Heart left ventricle (tissue), 16 donors: ENCODE measurements at regions not wholly inside any gene's neighbourhood (a gene's known extent, or its start where the extent isn't known, plus 50 kb on each side); places are given as distances from the start of the nearest gene placed in this dataset.

ENCODE experiments used
- ATAC-seq, 4 donors: fragments of 200-7000 bp; cut with Tn5 transposase; one replicate each; pipeline ENCODE4 v1.9.1; 2020 to 2022; ENCODE audit warnings: moderate library complexity in 4 of 4, mild to moderate bottlenecking in 3 of 4, moderate number of reproducible peaks in 1 of 4
- DNase-seq, 5 donors: peaks; one replicate each; pipeline ENCODE4 v3.0.0-alpha.2; 2020
- H3K27ac ChIP-seq, 12 donors: fragments of 200-600 bp; sonication (generic) in 4 of 12; one replicate each; pipeline versions ENCODE4 v1.5.0 to v1.8.0; 2016 to 2022; ENCODE audit warnings: mild to moderate bottlenecking in 2 of 12
- H3K27me3 ChIP-seq, 9 donors: fragments of 200-600 bp; sonication (generic) in 2 of 9; one replicate each; pipeline versions ENCODE4 v1.5.1 to v1.8.0; 2016 to 2022; ENCODE audit warnings: mild to moderate bottlenecking in 3 of 9
- H3K36me3 ChIP-seq, 9 donors: fragments of 200-600 bp; sonication (generic) in 2 of 9; one replicate each; pipeline versions ENCODE4 v1.5.0 to v1.8.0; 2018 to 2022; ENCODE audit warnings: mild to moderate bottlenecking in 2 of 9
- H3K4me1 ChIP-seq, 12 donors: fragments of 200-600 bp; sonication (generic) in 4 of 12; one replicate each; pipeline versions ENCODE4 v1.5.0 to v1.8.0; 2016 to 2022; ENCODE audit warnings: mild to moderate bottlenecking in 3 of 12
- H3K4me3 ChIP-seq, 12 donors: fragments of 200-600 bp; sonication (generic) in 4 of 12; one replicate each; pipeline versions ENCODE4 v1.5.0 to v1.8.0; 2017 to 2022; ENCODE audit warnings: mild to moderate bottlenecking in 9 of 12, moderate library complexity in 4 of 12
- H3K9me3 ChIP-seq, 12 donors: fragments of 200-600 bp; sonication (generic) in 4 of 12; one replicate each; pipeline versions ENCODE4 v1.5.0 to v1.8.0; 2016 to 2022; ENCODE audit warnings: mild to moderate bottlenecking in 1 of 12
- POLR2A ChIP-seq, 2 donors: fragments of 450-650 bp; IDR thresholded peaks; one replicate each; pipeline ENCODE4 v1.6.1; 2017; ENCODE audit warnings: antibody characterized with exemption in 2 of 2, mild to moderate bottlenecking in 2 of 2, moderate library complexity in 2 of 2
- WGBS, 4 donors: extraction: QIAGEN DNeasy Blood & Tissue Kit in 2 of 4; methylation state at CpG; one replicate each; pipeline versions ENCODE4 v1.1.5 to v1.1.7; 2013 to 2018; 5-methylcytosine and 5-hydroxymethylcytosine counted together
- intact Hi-C, 10 donors: fragments of 100-400 bp; cut with DNase I; formaldehyde crosslinking; loops; one replicate each; pipeline versions ENCODE4 v1.11.1 to v1.14.2; 2022
- TF ChIP-seq, protein P1 (sequence below), 12 donors: fragments of 200-600 bp; sonication (generic) in 4 of 12; IDR thresholded peaks; one replicate each; pipeline versions ENCODE4 v1.5.0 to v1.8.0; 2018 to 2022; ENCODE audit warnings: antibody characterized with exemption in 12 of 12, mild to moderate bottlenecking in 5 of 12
- donor health status: ischemic (EF 13 %, LVEDD 7.1; RV severe dilation, severe dysfunction).
- donor health status: healthy with polysubstance abuse.
- donor health status: DM: no; HTN: yes; CAD: no.
- donor health status: DM: no; HTN: no; CAD: no.
- donor health status: ischemic (EF 25% LVEDD 6.9; RV normal size, moderate dysfunction).
- donor health status: ischemic (EF 25% LVEDD 5.7; RV mildly dilated, moderate dysfunction).
- donor health status: healthy.
- donor health status: DM: yes; HTN: yes; CAD: no.
- donor health status: ischemic (EF 35%, LVEDD 5.7; RV mildly dilated, moderate dysfunction).
- donor health status: nonischemic (EF 11% LVEDD 7.7; RV severe dilation, severe dysfunction).
- donor health status: DM: yes; HTN: yes; CAD: no.
- donor health status: PGD.
- donor health status: ischemic (EF 29% LVEDD 5.4; RV normal size, mild dysfunction).
- donor health status: nonischemic (EF 23%, LVEDD 6.1; RV moderate dilation, normal function).

DNA sequence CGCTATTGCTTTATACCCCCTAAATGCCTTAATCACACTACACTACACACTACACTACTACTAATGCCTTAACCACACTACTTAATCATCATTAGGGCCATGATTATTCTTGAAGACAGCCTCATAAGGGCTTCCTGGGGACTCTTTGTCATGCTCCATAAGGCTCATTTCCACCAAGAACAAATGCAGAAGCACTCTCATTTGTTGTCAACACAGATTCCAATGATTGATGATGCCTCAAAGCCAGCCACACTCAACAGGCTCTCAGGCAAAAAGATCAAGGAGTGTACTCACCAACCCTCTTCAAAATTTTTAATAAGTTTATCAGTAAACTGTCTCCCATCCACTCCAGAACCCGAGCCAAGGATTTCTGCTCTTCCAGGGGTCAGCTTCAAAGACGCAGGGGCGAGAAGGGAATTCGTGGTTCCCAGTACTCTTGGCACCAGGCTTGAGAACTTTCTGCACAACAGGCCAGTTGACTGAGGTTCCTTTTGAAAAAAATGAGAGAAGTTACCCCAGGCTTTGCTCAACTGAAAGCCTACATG is 204.7 kb upstream of the GUCY1A2 start:
- TF ChIP-seq, protein P1, sequence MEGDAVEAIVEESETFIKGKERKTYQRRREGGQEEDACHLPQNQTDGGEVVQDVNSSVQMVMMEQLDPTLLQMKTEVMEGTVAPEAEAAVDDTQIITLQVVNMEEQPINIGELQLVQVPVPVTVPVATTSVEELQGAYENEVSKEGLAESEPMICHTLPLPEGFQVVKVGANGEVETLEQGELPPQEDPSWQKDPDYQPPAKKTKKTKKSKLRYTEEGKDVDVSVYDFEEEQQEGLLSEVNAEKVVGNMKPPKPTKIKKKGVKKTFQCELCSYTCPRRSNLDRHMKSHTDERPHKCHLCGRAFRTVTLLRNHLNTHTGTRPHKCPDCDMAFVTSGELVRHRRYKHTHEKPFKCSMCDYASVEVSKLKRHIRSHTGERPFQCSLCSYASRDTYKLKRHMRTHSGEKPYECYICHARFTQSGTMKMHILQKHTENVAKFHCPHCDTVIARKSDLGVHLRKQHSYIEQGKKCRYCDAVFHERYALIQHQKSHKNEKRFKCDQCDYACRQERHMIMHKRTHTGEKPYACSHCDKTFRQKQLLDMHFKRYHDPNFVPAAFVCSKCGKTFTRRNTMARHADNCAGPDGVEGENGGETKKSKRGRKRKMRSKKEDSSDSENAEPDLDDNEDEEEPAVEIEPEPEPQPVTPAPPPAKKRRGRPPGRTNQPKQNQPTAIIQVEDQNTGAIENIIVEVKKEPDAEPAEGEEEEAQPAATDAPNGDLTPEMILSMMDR (IDR thresholded peaks at IDR 0.05): no peak
- TF ChIP-seq POLR2A (IDR thresholded peaks at IDR 0.05): no peak
- no peaks in the 10 kb centered on the region for H3K36me3 ChIP-seq
- no peaks in the 10 kb centered on the region for H3K27me3 ChIP-seq
- H3K4me3 ChIP-seq: no peak overlapping the region
- H3K4me1 ChIP-seq: no peaks in the 10 kb centered on the region
- ATAC-seq (no peak), DNase-seq (no peak)
- no peaks in the 10 kb centered on the region for H3K9me3 ChIP-seq
- 46 to 65% (median 58%) methylated on average over 5 of the region's 5 CpGs for WGBS, 4 donors
- intact Hi-C loops: no loop called here
- H3K27ac ChIP-seq: no peak overlapping the region

DNA sequence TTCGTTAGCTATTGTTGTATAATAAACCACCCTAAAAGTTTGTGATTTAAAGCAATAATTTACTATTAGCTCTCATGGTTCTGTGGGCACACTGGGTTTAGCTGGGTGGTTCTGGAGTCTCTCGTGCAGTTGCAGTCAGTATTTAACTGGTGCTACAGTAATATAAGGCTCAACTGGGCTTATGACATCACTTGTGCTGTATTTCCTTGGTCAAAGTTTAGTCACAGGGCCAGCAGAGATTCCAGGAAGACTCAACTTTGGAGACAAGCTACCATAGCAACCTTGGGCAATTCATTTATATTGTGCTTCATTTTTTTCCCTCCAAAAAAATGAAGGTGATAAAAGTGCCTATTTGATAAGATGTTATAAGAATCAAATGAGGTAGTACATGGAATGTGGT is 204.2 kb upstream of the GUCY1A2 start:
- TF ChIP-seq, protein P1 (IDR thresholded peaks at IDR 0.05): no peak
- TF ChIP-seq POLR2A (IDR thresholded peaks at IDR 0.05): no peak
- H3K4me1 ChIP-seq: no peaks in the 10 kb centered on the region
- WGBS, 4 donors: 78 to 85% (median 85%) methylated on average over 2 of the region's 2 CpGs
- H3K36me3 ChIP-seq: no peaks in the 10 kb centered on the region
- no peak overlapping the region for H3K4me3 ChIP-seq
- H3K9me3 ChIP-seq: no peaks in the 10 kb centered on the region
- no peak for ATAC-seq
- H3K27me3 ChIP-seq: no peaks in the 10 kb centered on the region
- intact Hi-C loops: no loop called here
- no peak overlapping the region for H3K27ac ChIP-seq
- no peak for DNase-seq

DNA sequence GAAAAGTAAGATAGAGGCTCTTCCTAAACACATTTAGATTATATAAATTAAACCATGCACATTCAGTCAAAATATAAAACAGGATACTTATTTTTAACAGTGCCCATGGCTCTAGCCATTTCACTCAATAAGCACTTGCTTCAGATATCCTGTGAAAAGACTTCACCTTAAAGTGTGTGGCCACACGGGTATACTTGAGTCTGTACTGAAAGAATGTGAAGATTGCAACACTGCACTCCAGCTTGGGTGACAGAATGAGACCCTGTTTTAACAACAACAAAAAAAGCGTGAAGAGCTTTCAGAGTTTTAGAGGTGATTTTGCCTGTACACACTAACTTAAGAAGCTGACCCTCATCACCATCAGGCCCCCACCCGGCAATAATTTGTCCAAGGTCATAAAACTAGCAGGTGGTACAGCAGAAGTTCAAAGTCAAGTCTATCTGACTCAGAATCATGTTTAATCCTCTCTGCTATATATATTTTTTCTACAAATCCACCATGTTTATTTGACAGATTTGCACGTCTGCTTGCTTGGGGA is 203.5 kb upstream of the GUCY1A2 start:
- Histone ChIP-seq H3K27me3 (no peaks in the 10 kb centered on the region), H3K4me1 (no peaks in the 10 kb centered on the region), H3K36me3 (no peaks in the 10 kb centered on the region), H3K27ac (no peak overlapping the region), H3K4me3 (no peak overlapping the region), H3K9me3 (no peaks in the 10 kb centered on the region)
- intact Hi-C loops: no loop called here
- DNase-seq (no peak), ATAC-seq (no peak)
- TF ChIP-seq, protein P1 (IDR thresholded peaks at IDR 0.05): no peak
- TF ChIP-seq POLR2A (IDR thresholded peaks at IDR 0.05): no peak
- WGBS, 4 donors: 67 to 79% (median 67%) methylated on average over 4 of the region's 4 CpGs

DNA sequence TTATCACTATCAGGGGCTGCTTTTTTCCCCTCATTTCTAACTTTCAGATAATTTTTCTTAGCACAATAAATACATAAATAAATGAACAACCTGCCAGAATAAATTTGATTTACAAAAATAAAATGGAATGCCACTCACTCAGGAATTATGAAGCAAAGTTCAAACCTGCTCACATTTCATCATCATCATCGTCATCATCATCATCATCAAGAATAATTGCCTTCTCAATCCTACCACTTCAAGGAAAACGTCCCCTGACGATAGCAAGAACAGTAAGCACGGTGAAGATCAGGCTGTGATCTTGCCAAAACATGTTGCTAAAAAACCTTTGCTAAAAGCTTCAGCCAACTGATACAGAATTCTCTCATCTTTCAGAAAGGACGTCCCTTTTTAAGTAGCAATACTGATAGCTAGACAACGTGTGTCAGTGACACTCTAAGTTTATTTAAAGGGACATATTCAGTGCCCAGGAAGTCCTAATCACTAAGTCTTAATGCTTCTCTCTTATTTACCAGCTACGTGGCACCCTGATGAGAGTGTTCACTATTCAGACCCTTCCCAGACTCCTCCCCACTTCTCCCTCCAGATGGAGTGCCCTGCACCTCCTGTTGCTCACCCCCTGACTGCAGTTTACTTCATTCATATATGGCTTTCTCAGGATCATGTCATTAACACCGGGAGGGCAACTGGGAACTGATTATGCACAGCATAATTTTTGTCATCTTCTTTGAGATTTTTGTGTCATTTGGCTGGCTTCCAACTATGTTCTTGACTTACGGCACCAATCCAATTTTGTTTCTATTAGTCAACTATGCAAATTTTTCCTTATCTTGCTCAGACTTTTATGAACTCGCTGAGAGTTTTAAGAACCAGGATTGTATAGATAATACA is 200.1 kb upstream of the GUCY1A2 start:
- H3K9me3 ChIP-seq: no peaks in the 10 kb centered on the region
- TF ChIP-seq, protein P1 (IDR thresholded peaks at IDR 0.05): no peak
- TF ChIP-seq POLR2A (IDR thresholded peaks at IDR 0.05): no peak
- no peak overlapping the region for H3K27ac ChIP-seq
- no peaks in the 10 kb centered on the region for H3K36me3 ChIP-seq
- H3K4me3 ChIP-seq: no peak overlapping the region
- no peak for DNase-seq
- no peaks in the 10 kb centered on the region for H3K4me1 ChIP-seq
- intact Hi-C loops: no loop called here
- no peak for ATAC-seq
- no peaks in the 10 kb centered on the region for H3K27me3 ChIP-seq
- WGBS, 4 donors: 29 to 39% (median 31%) methylated on average over 10 of the region's 10 CpGs
